ENCODE measurements at regions not wholly inside any gene's neighbourhood (a gene's known extent, or its start where the extent isn't known, plus 50 kb on each side); places are given as distances from the start of the nearest gene placed in this dataset.

DNA sequence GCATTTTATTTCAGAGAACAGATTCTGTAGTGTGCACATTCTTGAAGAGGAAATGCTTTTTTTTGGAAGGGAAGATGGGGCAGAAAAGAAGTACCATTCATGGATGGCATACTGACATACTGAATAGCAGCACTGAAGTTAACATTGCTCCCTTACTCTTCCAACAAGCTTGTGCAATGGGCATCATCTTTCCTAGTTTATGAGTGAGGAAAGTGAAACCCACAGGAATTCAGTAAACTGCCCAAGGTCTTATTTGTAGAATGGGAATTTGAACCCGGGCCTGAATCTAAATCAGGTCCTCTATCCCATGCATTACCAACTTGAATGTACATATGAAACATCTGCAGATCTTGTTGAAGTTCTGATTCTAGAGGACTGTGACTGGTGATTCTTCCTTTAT, 215.7 kb upstream of the FGGY start:
- TF ChIP-seq, protein P1, sequence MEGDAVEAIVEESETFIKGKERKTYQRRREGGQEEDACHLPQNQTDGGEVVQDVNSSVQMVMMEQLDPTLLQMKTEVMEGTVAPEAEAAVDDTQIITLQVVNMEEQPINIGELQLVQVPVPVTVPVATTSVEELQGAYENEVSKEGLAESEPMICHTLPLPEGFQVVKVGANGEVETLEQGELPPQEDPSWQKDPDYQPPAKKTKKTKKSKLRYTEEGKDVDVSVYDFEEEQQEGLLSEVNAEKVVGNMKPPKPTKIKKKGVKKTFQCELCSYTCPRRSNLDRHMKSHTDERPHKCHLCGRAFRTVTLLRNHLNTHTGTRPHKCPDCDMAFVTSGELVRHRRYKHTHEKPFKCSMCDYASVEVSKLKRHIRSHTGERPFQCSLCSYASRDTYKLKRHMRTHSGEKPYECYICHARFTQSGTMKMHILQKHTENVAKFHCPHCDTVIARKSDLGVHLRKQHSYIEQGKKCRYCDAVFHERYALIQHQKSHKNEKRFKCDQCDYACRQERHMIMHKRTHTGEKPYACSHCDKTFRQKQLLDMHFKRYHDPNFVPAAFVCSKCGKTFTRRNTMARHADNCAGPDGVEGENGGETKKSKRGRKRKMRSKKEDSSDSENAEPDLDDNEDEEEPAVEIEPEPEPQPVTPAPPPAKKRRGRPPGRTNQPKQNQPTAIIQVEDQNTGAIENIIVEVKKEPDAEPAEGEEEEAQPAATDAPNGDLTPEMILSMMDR (IDR thresholded peaks at IDR 0.05) = no peak
- TF ChIP-seq POLR2A (IDR thresholded peaks at IDR 0.05) = no peak

Data from lower leg skin (tissue), 3 donors.